Activated T-helper 2 cell treated with anti-CD3 and anti-CD28 coated beads, Interferon-gamma antibody, Interleukin-2, Interleukin-4, amounts not matched to agents 10 μg/mL and 5 μg/mL and 100 μg/mL, durations not matched to agents 14 hours and 24 hours and 36 hours (primary cell): ENCODE measurements at regions not wholly inside any gene's neighbourhood (a gene's known extent, or its start where the extent isn't known, plus 50 kb on each side); places are given as distances from the start of the nearest gene placed in this dataset.
"Not testable (repeated sequence)": the region's sequence is repeated elsewhere in the genome, so short reads cannot be mapped to it uniquely, and the experiment has no call there.

ENCODE experiments used
- DNase-seq: peaks from one replicate; pipeline ENCODE4 v3.0.0; 2021; ENCODE audit warnings: low spot score
- H3K27ac Mint-ChIP-seq: one replicate; pipeline ENCODE4 v1.8.0; 2021; ENCODE audit warnings: mixed read lengths
- H3K27me3 Mint-ChIP-seq: one replicate; pipeline ENCODE4 v1.8.0; 2021; ENCODE audit warnings: low read depth, mixed read lengths
- H3K36me3 Mint-ChIP-seq: one replicate; pipeline ENCODE4 v1.8.0; 2021; ENCODE audit warnings: low read depth, mixed read lengths
- H3K4me1 Mint-ChIP-seq: one replicate; pipeline ENCODE4 v1.8.0; 2021; ENCODE audit warnings: low read depth, mixed read lengths
- H3K4me3 Mint-ChIP-seq: one replicate; pipeline ENCODE4 v1.8.0; 2021; ENCODE audit warnings: low read depth, mild to moderate bottlenecking, moderate library complexity, mixed read lengths
- H3K9me3 Mint-ChIP-seq: one replicate; pipeline ENCODE4 v1.8.0; 2021; ENCODE audit warnings: mixed read lengths
- intact Hi-C: fragments of 100-400 bp; cut with micrococcal nuclease; formaldehyde crosslinking; loops from one replicate; pipeline ENCODE4 v1.15.1; 2023

DNA sequence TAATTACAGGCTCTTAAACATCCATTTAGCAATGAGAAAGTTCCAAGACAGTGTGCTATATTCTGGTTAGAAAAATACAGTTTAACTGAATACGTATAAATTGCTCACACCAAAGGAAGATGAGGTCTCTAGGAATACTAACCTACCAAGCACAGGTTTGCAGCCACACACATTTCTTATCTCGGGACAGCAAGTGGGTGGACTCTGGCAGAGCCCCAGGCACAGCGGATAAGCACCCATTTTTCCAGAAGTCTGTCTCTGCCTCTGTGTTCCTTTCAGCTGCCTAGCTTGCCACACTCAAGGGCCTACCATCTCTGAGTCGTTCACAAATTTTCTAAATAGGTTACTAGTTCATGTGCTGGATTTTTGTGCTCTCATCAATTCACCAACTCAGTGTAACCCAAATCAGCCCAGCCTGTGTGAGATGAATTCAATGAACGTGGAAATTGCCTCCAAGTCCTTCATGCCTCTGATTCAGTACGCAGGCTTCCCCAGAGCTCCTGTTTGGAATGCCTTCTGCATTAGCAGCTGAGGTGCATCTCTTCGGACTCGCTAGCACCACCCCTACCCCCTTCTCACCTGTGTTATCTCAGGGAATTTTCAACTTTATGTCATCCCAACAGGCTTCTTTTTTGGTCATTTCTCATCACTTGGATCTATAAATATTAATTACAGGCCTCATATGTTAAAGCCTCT, 581.0 kb upstream of the CDH11 start:
- Mint-ChIP-seq H3K27ac (no peak overlapping the region), H3K36me3 (no peaks in the 10 kb centered on the region), H3K27me3 (no peaks in the 10 kb centered on the region), H3K4me3 (no peak overlapping the region), H3K4me1 (no peaks in the 10 kb centered on the region), H3K9me3 (peaks cover 4% of the 10 kb centered on the region)
- no peak for DNase-seq
- intact Hi-C loops: no loop called here

DNA sequence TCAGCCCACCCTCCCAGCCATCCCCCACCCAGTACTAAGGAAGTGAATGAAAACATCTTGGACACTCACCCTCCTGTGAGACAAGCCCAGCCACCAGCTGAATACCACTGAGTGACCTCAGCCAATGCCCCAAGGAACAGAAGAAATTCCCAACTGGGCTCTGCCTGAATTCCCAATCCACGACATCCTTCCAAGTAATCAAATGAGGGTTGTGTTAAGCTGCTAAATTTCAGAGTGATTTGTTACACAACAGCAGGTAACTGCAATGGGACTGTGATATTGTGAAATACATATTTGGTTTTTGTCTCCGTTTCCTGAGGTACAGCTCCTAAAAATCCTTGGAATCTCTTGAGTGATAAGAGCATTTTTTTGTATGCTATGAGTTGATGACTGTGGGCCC, 578.7 kb upstream of the CDH11 start:
- peaks cover 13% of the 10 kb centered on the region for H3K9me3 Mint-ChIP-seq
- intact Hi-C loops: no loop called here
- no peaks in the 10 kb centered on the region for H3K4me1 Mint-ChIP-seq
- no peaks in the 10 kb centered on the region for H3K27me3 Mint-ChIP-seq
- H3K36me3 Mint-ChIP-seq: no peaks in the 10 kb centered on the region
- DNase-seq: no peak
- H3K4me3 Mint-ChIP-seq: no peak overlapping the region
- H3K27ac Mint-ChIP-seq: no peak overlapping the region

GRCh38 chr16:65698791-65699321, 577.0 kb upstream of the CDH11 start:
- Mint-ChIP-seq H3K4me1 (no peaks in the 10 kb centered on the region), H3K27ac (no peak overlapping the region), H3K27me3 (no peaks in the 10 kb centered on the region), H3K36me3 (no peaks in the 10 kb centered on the region), H3K4me3 (no peak overlapping the region), H3K9me3 (peaks cover 13% of the 10 kb centered on the region)
- intact Hi-C loops: no loop called here
- DNase-seq: no peak

DNA sequence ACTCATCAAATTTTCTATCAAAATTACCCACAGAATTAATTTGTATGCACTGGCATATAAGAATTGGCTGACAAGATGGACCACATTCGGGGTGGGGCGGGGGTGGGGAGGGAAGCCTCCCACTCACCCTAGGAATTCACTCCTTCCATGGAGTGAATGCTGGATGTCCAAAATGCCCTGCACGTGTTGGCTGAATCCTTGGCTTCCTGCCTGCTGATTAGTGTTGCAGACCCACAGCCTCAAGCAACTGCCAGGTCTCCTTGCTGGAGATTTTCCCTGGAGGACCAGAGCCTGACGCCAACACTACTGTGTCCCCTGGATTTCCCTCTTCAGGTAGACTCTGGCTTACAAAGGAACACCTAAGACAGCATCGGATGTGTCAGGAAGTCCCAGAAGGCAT, 575.7 kb upstream of the CDH11 start:
- Mint-ChIP-seq H3K4me1 (no peaks in the 10 kb centered on the region), H3K27ac (no peak overlapping the region), H3K9me3 (peaks cover 13% of the 10 kb centered on the region), H3K36me3 (no peaks in the 10 kb centered on the region), H3K4me3 (no peak overlapping the region), H3K27me3 (no peaks in the 10 kb centered on the region)
- DNase-seq: no peak
- intact Hi-C loops: no loop called here

DNA sequence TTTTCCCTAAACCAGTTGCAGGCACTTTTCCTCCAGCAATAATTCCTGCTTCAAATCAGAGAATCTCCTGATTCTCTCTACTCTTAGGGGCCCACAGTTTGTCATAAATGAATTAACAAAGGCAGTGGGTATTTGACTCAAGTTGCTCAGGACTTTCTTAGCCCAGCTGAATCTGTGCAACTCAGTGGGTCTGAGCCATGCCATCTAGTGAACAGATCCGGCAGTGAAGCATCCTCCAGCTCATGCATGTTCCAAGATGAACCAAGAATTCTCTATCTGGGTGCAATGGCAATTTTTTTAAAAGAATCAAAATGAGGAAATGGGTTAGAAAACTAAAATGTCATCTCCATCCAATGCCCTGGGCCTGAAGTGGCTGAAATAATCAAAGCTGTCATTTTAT, 575.2 kb upstream of the CDH11 start:
- Mint-ChIP-seq H3K27ac (no peak overlapping the region), H3K4me1 (no peaks in the 10 kb centered on the region), H3K36me3 (no peaks in the 10 kb centered on the region), H3K4me3 (no peak overlapping the region), H3K27me3 (no peaks in the 10 kb centered on the region), H3K9me3 (peaks cover 13% of the 10 kb centered on the region)
- DNase-seq: no peak
- intact Hi-C loops: no loop called here

GRCh38 chr16:65691846-65692245, 570.0 kb upstream of the CDH11 start:
- not testable (repeated sequence) for H3K27ac Mint-ChIP-seq
- peaks cover 14% of the 10 kb centered on the region for H3K9me3 Mint-ChIP-seq

GRCh38 chr16:65689726-65690125, 567.9 kb upstream of the CDH11 start:
- H3K4me3 Mint-ChIP-seq: no peak overlapping the region
- intact Hi-C loops: no loop called here
- no peaks in the 10 kb centered on the region for H3K36me3 Mint-ChIP-seq
- no peak overlapping the region for H3K27ac Mint-ChIP-seq
- peaks cover 16% of the 10 kb centered on the region for H3K9me3 Mint-ChIP-seq
- DNase-seq: no peak
- no peaks in the 10 kb centered on the region for H3K27me3 Mint-ChIP-seq
- H3K4me1 Mint-ChIP-seq: no peaks in the 10 kb centered on the region

More at GRCh38 chr16:65691846-65692245, 570.0 kb upstream of the CDH11 start:
- DNase-seq, H3K36me3 Mint-ChIP-seq, H3K27me3 Mint-ChIP-seq, intact Hi-C loops, H3K4me3 Mint-ChIP-seq, H3K4me1 Mint-ChIP-seq: not testable (repeated sequence)

DNA sequence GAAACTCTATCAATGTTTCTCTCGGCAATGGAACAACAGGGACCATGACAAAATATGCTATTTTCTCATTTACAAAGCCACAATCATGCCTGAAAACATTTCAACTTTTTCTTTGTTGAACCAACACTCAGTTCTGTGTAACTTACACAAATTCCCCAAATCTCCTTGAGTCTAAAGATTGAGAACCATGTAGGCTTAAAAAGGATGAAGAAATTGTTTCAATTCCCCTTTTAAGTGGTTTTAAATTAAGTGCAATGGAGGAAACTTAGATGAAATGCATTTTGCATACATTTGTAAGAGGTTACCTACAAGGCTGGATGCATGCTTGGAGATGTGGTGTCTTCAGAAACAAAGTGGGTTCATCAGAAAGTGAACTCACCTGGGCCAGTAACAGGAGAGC, 566.4 kb upstream of the CDH11 start:
- Mint-ChIP-seq H3K36me3 (no peaks in the 10 kb centered on the region), H3K9me3 (peaks cover 20% of the 10 kb centered on the region), H3K27ac (no peak overlapping the region), H3K27me3 (no peaks in the 10 kb centered on the region), H3K4me1 (no peaks in the 10 kb centered on the region), H3K4me3 (no peak overlapping the region)
- DNase-seq: no peak
- intact Hi-C loops: no loop called here

GRCh38 chr16:65684230-65684629, 562.4 kb upstream of the CDH11 start:
- no peak for DNase-seq
- H3K36me3 Mint-ChIP-seq: no peaks in the 10 kb centered on the region
- H3K27ac Mint-ChIP-seq: no peak overlapping the region
- no peak overlapping the region for H3K4me3 Mint-ChIP-seq
- H3K9me3 Mint-ChIP-seq: peaks cover 34% of the 10 kb centered on the region
- no peaks in the 10 kb centered on the region for H3K4me1 Mint-ChIP-seq
- H3K27me3 Mint-ChIP-seq: no peaks in the 10 kb centered on the region
- intact Hi-C loops: no loop called here

GRCh38 chr16:65681406-65681805, 559.5 kb upstream of the CDH11 start:
- Mint-ChIP-seq H3K36me3 (no peaks in the 10 kb centered on the region), H3K27ac (no peak overlapping the region), H3K4me3 (no peak overlapping the region), H3K9me3 (peaks cover 33% of the 10 kb centered on the region), H3K4me1 (no peaks in the 10 kb centered on the region), H3K27me3 (no peaks in the 10 kb centered on the region)
- intact Hi-C loops: no loop called here
- no peak for DNase-seq

GRCh38 chr16:65679785-65680184, 557.9 kb upstream of the CDH11 start:
- no peak overlapping the region for H3K4me3 Mint-ChIP-seq
- H3K4me1 Mint-ChIP-seq: no peaks in the 10 kb centered on the region
- intact Hi-C loops: no loop called here
- no peaks in the 10 kb centered on the region for H3K36me3 Mint-ChIP-seq
- H3K27ac Mint-ChIP-seq: no peak overlapping the region
- no peak for DNase-seq
- peaks cover 22% of the 10 kb centered on the region for H3K9me3 Mint-ChIP-seq
- H3K27me3 Mint-ChIP-seq: no peaks in the 10 kb centered on the region

GRCh38 chr16:65675161-65675560, 553.3 kb upstream of the CDH11 start:
- H3K4me1 Mint-ChIP-seq: no peaks in the 10 kb centered on the region
- no peak overlapping the region for H3K4me3 Mint-ChIP-seq
- no peaks in the 10 kb centered on the region for H3K36me3 Mint-ChIP-seq
- H3K27ac Mint-ChIP-seq: no peak overlapping the region
- intact Hi-C loops: no loop called here
- H3K9me3 Mint-ChIP-seq: peaks cover 17% of the 10 kb centered on the region
- no peak for DNase-seq
- no peaks in the 10 kb centered on the region for H3K27me3 Mint-ChIP-seq

DNA sequence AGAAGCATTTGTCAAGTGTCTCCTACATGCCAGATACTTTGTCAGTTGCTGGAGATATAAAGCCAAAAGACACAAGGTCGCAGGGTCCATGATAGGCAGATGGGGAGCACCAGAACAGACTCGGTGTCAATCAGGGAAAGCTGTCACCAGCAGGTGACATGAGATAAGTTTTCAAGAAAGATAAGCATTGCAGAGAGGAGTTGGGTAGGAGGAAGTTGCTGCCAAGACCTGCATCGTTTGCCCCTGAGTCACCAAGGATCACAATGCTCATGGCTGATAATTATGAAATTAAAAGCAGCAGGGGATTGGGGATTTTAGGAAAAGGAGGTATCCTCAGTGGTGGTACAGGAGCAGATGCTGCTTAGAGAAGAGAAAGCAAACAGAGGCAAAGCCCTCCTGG, 551.1 kb upstream of the CDH11 start:
- Mint-ChIP-seq H3K4me1 (no peaks in the 10 kb centered on the region), H3K9me3 (peaks cover 14% of the 10 kb centered on the region), H3K27me3 (no peaks in the 10 kb centered on the region), H3K36me3 (no peaks in the 10 kb centered on the region), H3K4me3 (no peak overlapping the region), H3K27ac (no peak overlapping the region)
- no peak for DNase-seq
- intact Hi-C loops: no loop called here

DNA sequence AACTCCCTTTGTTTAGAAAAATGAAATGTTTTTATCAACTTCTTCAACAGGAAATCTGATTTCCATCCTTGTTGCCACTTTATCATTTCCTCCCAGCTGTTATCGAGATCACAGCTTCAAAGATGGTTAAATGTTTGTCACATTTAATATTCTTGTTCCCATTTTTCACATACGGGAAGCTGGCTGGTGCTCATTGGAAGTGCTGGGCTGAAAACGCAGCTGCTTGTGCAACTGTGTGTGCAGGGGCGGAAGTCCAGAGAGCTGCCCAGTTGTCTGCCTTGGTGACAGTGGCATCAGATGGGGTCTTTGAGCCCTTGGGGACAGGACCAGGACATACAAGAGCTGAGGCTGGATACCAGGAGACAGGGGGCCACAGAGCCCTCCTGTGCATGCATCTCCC, 549.2 kb upstream of the CDH11 start:
- no peaks in the 10 kb centered on the region for H3K27me3 Mint-ChIP-seq
- H3K4me3 Mint-ChIP-seq: no peak overlapping the region
- H3K4me1 Mint-ChIP-seq: no peaks in the 10 kb centered on the region
- no peak overlapping the region for H3K27ac Mint-ChIP-seq
- peaks cover 10% of the 10 kb centered on the region for H3K9me3 Mint-ChIP-seq
- H3K36me3 Mint-ChIP-seq: no peaks in the 10 kb centered on the region
- intact Hi-C loops: no loop called here
- no peak for DNase-seq
